GM12864 (cell line): ENCODE measurements at regions not wholly inside any gene's neighbourhood (a gene's known extent, or its start where the extent isn't known, plus 50 kb on each side); places are given as distances from the start of the nearest gene placed in this dataset.

ENCODE experiments used
- DNase-seq: peaks from one replicate; pipeline ENCODE4 v3.0.0-alpha.2; 2011; ENCODE audit warnings: low read depth
- H3K4me3 ChIP-seq: 2 replicates; pipeline ENCODE4 v1.5.1; 2011; ENCODE audit warnings: mild to moderate bottlenecking, low read depth, low read length, control low read depth
- TF ChIP-seq, protein P1 (sequence below): IDR thresholded peaks from 2 replicates; pipeline ENCODE4 v1.5.1; 2011; ENCODE audit warnings: low read depth, mild to moderate bottlenecking, moderate library complexity, low read length, control low read depth, inconsistent platforms; ENCODE audit errors: missing control alignments

DNA sequence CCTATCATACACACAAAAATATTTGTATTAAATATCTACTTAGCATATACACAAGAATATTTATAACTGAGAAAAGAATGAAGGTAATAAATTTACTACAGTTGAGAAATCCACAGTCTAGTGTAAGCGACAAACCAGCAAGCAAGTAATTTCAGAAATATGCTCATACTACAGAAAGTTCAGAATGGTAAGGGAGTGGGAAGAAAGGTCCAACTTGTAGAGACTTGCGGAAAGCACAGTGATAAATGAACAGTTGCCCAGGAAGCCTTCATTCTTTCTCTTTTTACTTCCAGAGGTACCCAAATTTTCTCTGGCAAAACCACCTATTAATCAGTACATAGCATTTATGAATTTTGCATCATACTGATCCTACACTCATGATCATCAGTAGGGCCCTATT lies 438.1 kb upstream of the PCDH10 start:
- TF ChIP-seq, protein P1, sequence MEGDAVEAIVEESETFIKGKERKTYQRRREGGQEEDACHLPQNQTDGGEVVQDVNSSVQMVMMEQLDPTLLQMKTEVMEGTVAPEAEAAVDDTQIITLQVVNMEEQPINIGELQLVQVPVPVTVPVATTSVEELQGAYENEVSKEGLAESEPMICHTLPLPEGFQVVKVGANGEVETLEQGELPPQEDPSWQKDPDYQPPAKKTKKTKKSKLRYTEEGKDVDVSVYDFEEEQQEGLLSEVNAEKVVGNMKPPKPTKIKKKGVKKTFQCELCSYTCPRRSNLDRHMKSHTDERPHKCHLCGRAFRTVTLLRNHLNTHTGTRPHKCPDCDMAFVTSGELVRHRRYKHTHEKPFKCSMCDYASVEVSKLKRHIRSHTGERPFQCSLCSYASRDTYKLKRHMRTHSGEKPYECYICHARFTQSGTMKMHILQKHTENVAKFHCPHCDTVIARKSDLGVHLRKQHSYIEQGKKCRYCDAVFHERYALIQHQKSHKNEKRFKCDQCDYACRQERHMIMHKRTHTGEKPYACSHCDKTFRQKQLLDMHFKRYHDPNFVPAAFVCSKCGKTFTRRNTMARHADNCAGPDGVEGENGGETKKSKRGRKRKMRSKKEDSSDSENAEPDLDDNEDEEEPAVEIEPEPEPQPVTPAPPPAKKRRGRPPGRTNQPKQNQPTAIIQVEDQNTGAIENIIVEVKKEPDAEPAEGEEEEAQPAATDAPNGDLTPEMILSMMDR, result no peak
- no peak overlapping the region for H3K4me3 ChIP-seq

DNA sequence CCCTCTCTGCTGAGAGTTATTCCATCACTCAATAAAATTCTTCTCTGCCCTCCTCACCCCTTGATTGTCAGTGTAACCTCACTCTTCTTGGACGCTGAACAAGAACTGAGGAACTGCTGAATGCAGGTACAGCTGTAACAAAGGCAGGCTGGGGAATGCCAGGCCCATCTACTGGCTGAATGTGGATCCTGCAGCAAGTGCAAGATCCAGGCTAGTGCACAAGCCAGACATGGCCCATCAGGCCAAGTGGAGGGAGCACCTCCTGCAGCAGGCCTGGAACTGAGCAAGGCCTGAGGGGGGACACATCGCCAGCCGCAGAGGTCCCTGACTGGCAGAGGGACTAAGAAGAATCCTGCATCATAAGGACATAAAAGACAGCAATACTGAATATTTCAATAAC lies 411.8 kb upstream of the PCDH10 start:
- no peak for DNase-seq
- TF ChIP-seq, protein P1, result no peak
- H3K4me3 ChIP-seq, result no peak overlapping the region

More for the DNA sequence above, 438.1 kb upstream of the PCDH10 start:
- no peak for DNase-seq

DNA sequence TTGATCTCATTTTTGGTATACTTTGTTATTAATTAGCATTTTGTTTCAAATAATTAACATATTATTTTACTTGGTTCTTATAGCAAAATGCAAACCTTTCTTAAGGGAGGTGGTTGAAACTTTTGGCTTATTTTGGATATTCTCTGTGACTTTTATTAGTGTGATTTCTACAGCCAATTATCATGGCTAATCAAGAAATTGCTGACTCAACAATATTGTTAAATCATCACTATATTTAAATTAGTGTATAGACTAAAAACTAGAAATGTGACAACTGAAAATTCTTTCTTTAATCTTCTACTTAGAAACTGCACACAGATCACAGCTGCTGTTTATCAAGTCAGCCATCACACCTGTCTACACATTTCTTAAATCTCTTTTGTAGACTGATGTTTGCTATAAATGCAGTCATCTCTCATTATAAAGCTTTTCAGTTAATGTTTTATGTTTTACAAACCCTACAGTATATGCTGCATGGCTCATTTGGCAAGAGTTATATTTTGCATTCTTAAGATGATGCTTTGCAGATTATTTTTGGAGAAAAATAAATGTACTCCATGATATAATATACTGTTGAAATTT lies 389.8 kb upstream of the PCDH10 start:
- no peak overlapping the region for H3K4me3 ChIP-seq
- TF ChIP-seq, protein P1, result no peak
- DNase-seq, result no peak

DNA sequence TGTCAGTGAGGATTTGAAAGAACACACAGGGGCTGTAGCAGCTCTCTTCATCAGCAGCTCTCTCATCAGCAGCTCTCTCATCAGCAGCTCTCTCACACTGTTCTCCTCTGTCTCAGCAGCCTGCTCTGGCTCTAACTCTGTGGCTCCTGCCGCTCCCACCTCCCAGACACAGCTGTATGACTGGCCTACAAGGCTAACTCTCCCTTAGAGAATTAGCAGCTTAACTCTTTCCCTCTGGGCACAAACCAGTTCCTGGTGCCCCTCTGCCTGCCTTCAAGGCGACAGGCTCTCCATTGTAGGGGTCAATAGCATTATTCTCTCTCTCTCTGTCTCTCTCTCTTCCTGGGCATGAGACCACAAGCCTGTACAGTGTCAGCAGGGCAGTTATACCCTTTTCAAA lies 385.6 kb upstream of the PCDH10 start:
- TF ChIP-seq, protein P1, result no peak
- H3K4me3 ChIP-seq, result no peak overlapping the region
- no peak for DNase-seq

DNA sequence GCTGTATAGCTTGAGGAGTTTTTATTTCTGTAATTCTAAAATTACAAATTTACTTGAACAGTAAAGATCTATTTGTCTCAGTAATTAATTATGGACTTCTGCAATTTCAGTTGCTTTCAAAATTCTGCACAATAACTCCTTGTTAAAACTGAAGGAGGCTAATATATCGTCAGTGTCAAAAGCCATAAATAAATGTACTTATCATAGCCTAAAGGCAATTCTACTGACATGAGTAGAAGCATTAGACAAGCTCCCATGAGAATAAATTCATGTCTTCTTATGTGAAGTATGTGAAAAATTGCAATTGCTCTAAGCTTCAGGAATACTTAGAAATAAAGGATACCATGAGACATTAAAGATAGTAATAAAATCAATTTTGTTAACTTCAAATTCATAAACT lies 381.2 kb upstream of the PCDH10 start:
- TF ChIP-seq, protein P1, result no peak
- DNase-seq, result no peak
- no peak overlapping the region for H3K4me3 ChIP-seq

DNA sequence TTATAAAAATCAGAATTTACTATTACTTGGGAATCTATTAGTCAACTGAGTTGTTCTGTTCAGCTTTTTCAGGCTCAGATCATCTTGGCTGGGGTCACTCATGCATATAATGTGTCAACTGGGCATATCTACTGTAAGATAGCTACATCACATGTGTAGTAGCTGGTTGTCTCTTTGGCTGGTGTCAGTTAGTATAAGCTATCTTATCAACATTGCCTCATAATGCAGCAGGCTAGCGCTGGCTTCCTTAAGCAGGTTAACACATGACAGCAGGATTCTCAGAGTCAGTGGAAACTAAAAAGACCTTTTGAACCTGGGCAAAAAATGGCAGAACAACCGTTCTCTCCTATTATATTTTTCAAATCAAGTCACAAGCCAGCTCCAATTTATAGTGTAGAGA lies 378.3 kb upstream of the PCDH10 start:
- DNase-seq, result no peak
- TF ChIP-seq, protein P1, result no peak
- H3K4me3 ChIP-seq, result no peak overlapping the region

DNA sequence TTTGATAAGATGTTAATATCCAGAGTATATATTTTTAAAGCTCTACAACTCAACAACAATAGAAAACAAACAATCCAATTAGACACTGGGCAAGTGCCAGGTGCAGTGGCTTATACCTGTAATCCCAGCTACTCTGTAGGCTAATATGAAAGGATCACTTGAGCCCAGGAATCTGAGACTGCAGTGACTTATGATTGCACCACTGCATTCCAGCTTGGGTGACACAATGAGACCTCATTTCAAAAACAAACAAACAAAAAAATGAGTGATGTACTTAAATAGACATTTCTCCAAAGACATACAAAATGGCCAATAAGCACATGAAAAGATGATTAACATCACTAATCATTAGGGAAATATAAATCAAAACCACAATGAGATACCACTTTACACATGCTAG lies 356.8 kb upstream of the PCDH10 start:
- no peak overlapping the region for H3K4me3 ChIP-seq
- DNase-seq, result no peak
- TF ChIP-seq, protein P1, result no peak
